IPS DF 6.9 (cell line): ENCODE measurements at regions not wholly inside any gene's neighbourhood (a gene's known extent, or its start where the extent isn't known, plus 50 kb on each side); places are given as distances from the start of the nearest gene placed in this dataset.

Source experiments
- DNase-seq: peaks from one replicate; pipeline ENCODE4 v3.0.0-alpha.2; 2013; ENCODE audit warnings: low read depth, low spot score
- H3K27ac ChIP-seq: one replicate; pipeline ENCODE4 v1.5.1; 2013; ENCODE audit warnings: low read length, control low read depth
- H3K27me3 ChIP-seq: 2 replicates; pipeline ENCODE4 v1.6.1; 2013; ENCODE audit warnings: mild to moderate bottlenecking, low read length; ENCODE audit not compliant: control insufficient read depth, insufficient read depth
- H3K36me3 ChIP-seq: 2 replicates; pipeline ENCODE4 v1.6.1; 2013; ENCODE audit warnings: low read length; ENCODE audit not compliant: control insufficient read depth, insufficient read depth
- H3K4me1 ChIP-seq: 2 replicates; pipeline ENCODE4 v1.6.1; 2013; ENCODE audit warnings: low read length; ENCODE audit not compliant: control insufficient read depth, insufficient read depth
- H3K4me3 ChIP-seq: 2 replicates; pipeline ENCODE4 v1.5.1; 2013; ENCODE audit warnings: mild to moderate bottlenecking, low read length
- H3K9me3 ChIP-seq: 2 replicates; pipeline ENCODE4 v1.6.1; 2013; ENCODE audit warnings: low read length, inconsistent platforms; ENCODE audit not compliant: control insufficient read depth, insufficient read depth
- WGBS: extraction: QIAGEN DNeasy Blood & Tissue Kit; methylation state at CpG from one replicate; pipeline ENCODE4 v1.1.7; 2013; ENCODE audit warnings: mixed read lengths, missing lambda C conversion rate; ENCODE audit not compliant: insufficient read length, insufficient coverage; 5-methylcytosine and 5-hydroxymethylcytosine counted together

- Histone ChIP-seq H3K27ac (no peak overlapping the region), H3K27me3 (no peaks in the 10 kb centered on the region), H3K36me3 (no peaks in the 10 kb centered on the region), H3K9me3 (no peaks in the 10 kb centered on the region), H3K4me1 (peaks cover 1% of the 10 kb centered on the region; the same call in 1 of the 2 replicates), H3K4me3 (no peak overlapping the region)
- no CpG with 5 or more reads among the region's 5 CpGs for WGBS
- no peak for DNase-seq
These were observed 81.5 kb upstream of the ACSL3 start for GRCh38 chr2:222779145-222779832.

GRCh38 chr2:222780051-222780450 is 80.8 kb upstream of the ACSL3 start:
- H3K4me1 ChIP-seq, result no peaks in the 10 kb centered on the region; the same call in 1 of the 2 replicates
- no peak overlapping the region for H3K27ac ChIP-seq
- DNase-seq, result no peak
- H3K27me3 ChIP-seq, result no peaks in the 10 kb centered on the region
- H3K9me3 ChIP-seq, result no peaks in the 10 kb centered on the region
- WGBS, result no CpG with 5 or more reads among the region's 4 CpGs
- H3K36me3 ChIP-seq, result no peaks in the 10 kb centered on the region
- H3K4me3 ChIP-seq, result no peak overlapping the region

- no peaks in the 10 kb centered on the region for H3K27me3 ChIP-seq
- no peaks in the 10 kb centered on the region for H3K36me3 ChIP-seq
- H3K4me3 ChIP-seq, result no peak overlapping the region
- no peak for DNase-seq
- H3K9me3 ChIP-seq, result no peaks in the 10 kb centered on the region
- WGBS, result no CpG with 5 or more reads among the region's 6 CpGs
- H3K4me1 ChIP-seq, result no peaks in the 10 kb centered on the region
- no peak overlapping the region for H3K27ac ChIP-seq
These were observed 78.6 kb upstream of the ACSL3 start for GRCh38 chr2:222782201-222782730.

GRCh38 chr2:222783592-222783991 is 77.2 kb upstream of the ACSL3 start:
- H3K36me3 ChIP-seq, result no peaks in the 10 kb centered on the region
- no peak overlapping the region for H3K4me3 ChIP-seq
- no peak overlapping the region for H3K27ac ChIP-seq
- no peak for DNase-seq
- no CpG with 5 or more reads among the region's 1 CpG for WGBS
- no peaks in the 10 kb centered on the region for H3K4me1 ChIP-seq
- no peaks in the 10 kb centered on the region for H3K9me3 ChIP-seq
- H3K27me3 ChIP-seq, result no peaks in the 10 kb centered on the region

GRCh38 chr2:222790932-222791331 is 69.9 kb upstream of the ACSL3 start:
- H3K4me1 ChIP-seq, result peaks cover 4% of the 10 kb centered on the region; the same call in 1 of the 2 replicates
- no peak overlapping the region for H3K4me3 ChIP-seq
- H3K36me3 ChIP-seq, result no peaks in the 10 kb centered on the region
- no peak overlapping the region for H3K27ac ChIP-seq
- no peak for DNase-seq
- no peaks in the 10 kb centered on the region for H3K9me3 ChIP-seq
- no peaks in the 10 kb centered on the region for H3K27me3 ChIP-seq
- WGBS, result no CpG with 5 or more reads among the region's 7 CpGs

GRCh38 chr2:222792001-222792611 is 68.7 kb upstream of the ACSL3 start:
- WGBS, result no CpG with 5 or more reads among the region's 14 CpGs
- H3K4me1 ChIP-seq, result peaks cover 6% of the 10 kb centered on the region
- no peak for DNase-seq
- H3K27ac ChIP-seq, result no peak overlapping the region
- no peaks in the 10 kb centered on the region for H3K9me3 ChIP-seq
- H3K36me3 ChIP-seq, result no peaks in the 10 kb centered on the region
- H3K27me3 ChIP-seq, result no peaks in the 10 kb centered on the region
- H3K4me3 ChIP-seq, result no peak overlapping the region

GRCh38 chr2:222794585-222795449 is 66.0 kb upstream of the ACSL3 start:
- Histone ChIP-seq H3K9me3 (no peaks in the 10 kb centered on the region), H3K36me3 (no peaks in the 10 kb centered on the region), H3K4me3 (no peak overlapping the region), H3K27ac (no peak overlapping the region), H3K4me1 (peaks cover 6% of the 10 kb centered on the region), H3K27me3 (no peaks in the 10 kb centered on the region)
- DNase-seq, result no peak
- no CpG with 5 or more reads among the region's 10 CpGs for WGBS

- Histone ChIP-seq H3K4me3 (no peak overlapping the region), H3K4me1 (peaks cover 6% of the 10 kb centered on the region), H3K9me3 (no peaks in the 10 kb centered on the region), H3K36me3 (no peaks in the 10 kb centered on the region), H3K27me3 (no peaks in the 10 kb centered on the region), H3K27ac (no peak overlapping the region)
- WGBS, result no CpG with 5 or more reads among the region's 6 CpGs
- peak; percentile 11 for DNase-seq
These were observed 65.1 kb upstream of the ACSL3 start for GRCh38 chr2:222795450-222796357.

GRCh38 chr2:222796413-222797103 is 64.3 kb upstream of the ACSL3 start:
- Histone ChIP-seq H3K4me1 (peaks cover 6% of the 10 kb centered on the region), H3K4me3 (no peak overlapping the region), H3K9me3 (no peaks in the 10 kb centered on the region), H3K36me3 (no peaks in the 10 kb centered on the region), H3K27me3 (no peaks in the 10 kb centered on the region), H3K27ac (no peak overlapping the region)
- no CpG with 5 or more reads among the region's 5 CpGs for WGBS
- no peak for DNase-seq
